PC-9 (cell line): ENCODE measurements at regions not wholly inside any gene's neighbourhood (a gene's known extent, or its start where the extent isn't known, plus 50 kb on each side); places are given as distances from the start of the nearest gene placed in this dataset.

Experiments used
- EZH2 ChIP-seq: fragments of 200-600 bp; sonication (generic); IDR thresholded peaks from 2 replicates; pipeline ENCODE4 v1.8.0; 2017; ENCODE audit warnings: antibody characterized with exemption, low read depth
- TF ChIP-seq, protein P1 (sequence below): fragments of 200-600 bp; sonication (generic); conservative IDR thresholded peaks from 2 replicates; pipeline ENCODE4 v1.6.1; 2017; ENCODE audit warnings: mixed run types, antibody characterized with exemption, mild to moderate bottlenecking, moderate library complexity

DNA sequence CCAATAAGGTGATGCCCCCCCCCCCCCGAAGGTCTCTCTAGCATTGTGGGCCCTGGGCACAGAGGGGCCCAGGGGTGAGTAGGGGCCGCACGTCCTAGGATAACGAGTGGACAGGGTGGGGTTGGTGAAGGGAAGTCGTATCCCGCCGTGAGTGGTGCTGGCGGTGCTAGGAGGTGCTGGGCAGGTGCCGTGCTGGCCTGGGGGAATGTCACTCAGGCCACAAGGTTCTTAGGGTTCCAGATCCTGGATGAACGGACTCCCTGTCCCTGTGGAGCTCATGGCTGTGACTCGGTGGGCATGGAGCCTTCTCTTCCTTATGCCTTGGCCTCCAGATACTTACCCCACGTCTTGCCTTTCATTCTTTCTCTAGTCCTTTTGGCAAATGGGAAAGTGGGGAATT is 157.4 kb upstream of the SOX1 start:
- TF ChIP-seq, protein P1, sequence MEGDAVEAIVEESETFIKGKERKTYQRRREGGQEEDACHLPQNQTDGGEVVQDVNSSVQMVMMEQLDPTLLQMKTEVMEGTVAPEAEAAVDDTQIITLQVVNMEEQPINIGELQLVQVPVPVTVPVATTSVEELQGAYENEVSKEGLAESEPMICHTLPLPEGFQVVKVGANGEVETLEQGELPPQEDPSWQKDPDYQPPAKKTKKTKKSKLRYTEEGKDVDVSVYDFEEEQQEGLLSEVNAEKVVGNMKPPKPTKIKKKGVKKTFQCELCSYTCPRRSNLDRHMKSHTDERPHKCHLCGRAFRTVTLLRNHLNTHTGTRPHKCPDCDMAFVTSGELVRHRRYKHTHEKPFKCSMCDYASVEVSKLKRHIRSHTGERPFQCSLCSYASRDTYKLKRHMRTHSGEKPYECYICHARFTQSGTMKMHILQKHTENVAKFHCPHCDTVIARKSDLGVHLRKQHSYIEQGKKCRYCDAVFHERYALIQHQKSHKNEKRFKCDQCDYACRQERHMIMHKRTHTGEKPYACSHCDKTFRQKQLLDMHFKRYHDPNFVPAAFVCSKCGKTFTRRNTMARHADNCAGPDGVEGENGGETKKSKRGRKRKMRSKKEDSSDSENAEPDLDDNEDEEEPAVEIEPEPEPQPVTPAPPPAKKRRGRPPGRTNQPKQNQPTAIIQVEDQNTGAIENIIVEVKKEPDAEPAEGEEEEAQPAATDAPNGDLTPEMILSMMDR = no peak
- no peak for TF ChIP-seq EZH2
